ENCODE measurements at regions not wholly inside any gene's neighbourhood (a gene's known extent, or its start where the extent isn't known, plus 50 kb on each side); places are given as distances from the start of the nearest gene placed in this dataset.

DNA sequence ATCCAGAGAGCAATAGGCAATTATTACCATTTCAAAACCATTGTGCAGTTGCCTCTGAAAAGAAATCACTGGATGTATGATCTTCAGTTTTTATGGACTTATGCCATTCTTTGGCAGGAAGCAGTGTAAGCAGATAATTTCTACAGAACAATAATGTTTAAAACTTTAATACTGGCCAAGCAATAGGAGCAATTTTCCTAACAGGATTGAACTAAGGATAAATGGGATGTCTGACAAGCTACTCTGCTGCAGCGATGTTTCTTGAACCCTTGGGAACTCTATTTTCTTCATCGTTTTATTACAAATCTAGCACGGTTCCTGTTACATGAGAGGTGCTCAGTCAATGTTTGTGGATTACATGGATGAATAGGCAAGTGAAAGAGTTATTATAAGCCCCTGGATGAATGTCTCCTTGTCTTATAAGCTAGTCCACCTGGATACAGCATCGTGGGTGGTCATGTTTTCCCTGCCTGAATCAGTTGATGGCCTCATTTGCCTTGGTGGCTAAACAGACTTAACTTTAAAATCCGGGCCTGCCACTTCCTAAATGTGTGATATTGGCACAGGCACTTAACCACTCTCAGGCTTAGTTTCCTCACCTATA lies 68.2 kb upstream of the MDM1 start:
- DNase-seq (ENCODE audit: extremely low spot score), result no peak
- no peak for TF ChIP-seq PKNOX1 (IDR thresholded peaks at IDR 0.05)
- no peak for TF ChIP-seq LEF1 (IDR thresholded peaks at IDR 0.05; ENCODE audit: borderline replicate concordance)
- no peak for TF ChIP-seq ELF4 (IDR thresholded peaks at IDR 0.05)
- no peak for TF ChIP-seq SUZ12 (IDR thresholded peaks at IDR 0.05)
- no peak for TF ChIP-seq TARDBP (IDR thresholded peaks at IDR 0.05)
- TF ChIP-seq HDGF (IDR thresholded peaks at IDR 0.05; ENCODE audit: borderline replicate concordance), result no peak
- ChIA-PET POLR2A (no interaction called here), CTCF (no interaction called here)

DNA sequence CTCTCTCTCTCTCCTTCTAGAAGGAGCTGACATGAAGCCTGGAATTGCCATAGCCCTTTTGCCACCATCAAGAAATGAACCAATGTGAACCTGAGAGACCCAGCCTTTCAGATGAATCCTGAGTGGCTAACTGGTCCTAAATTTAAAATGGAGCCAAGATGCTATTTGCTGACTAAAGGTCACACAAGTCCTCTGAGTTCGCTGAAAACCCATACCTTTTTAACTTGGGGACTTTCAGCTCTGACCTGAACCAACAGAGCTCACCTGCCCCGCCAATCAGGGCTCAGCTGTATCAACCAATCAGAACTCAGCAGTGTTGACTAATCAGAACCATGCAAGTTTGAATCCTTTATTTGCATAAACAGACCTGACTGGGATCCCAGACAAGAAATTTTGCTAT lies 70.3 kb upstream of the MDM1 start:
- CTCF ChIA-PET, result interaction anchor here (1.4 kb wide), 1 partner anchor 9 kb away, joined by 3 read pairs; no protein-coding TSS in a partner anchor
- TF ChIP-seq LEF1 (IDR thresholded peaks at IDR 0.05; ENCODE audit: borderline replicate concordance) (no peak), FOXK2 (IDR thresholded peaks at IDR 0.05) (no peak), PKNOX1 (IDR thresholded peaks at IDR 0.05) (no peak), SUZ12 (IDR thresholded peaks at IDR 0.05) (no peak), TARDBP (IDR thresholded peaks at IDR 0.05) (no peak), FOXM1 (IDR thresholded peaks at IDR 0.05; ENCODE audit: borderline replicate concordance) (no peak), ZNF384 (IDR thresholded peaks at IDR 0.05) (no peak), NFRKB (IDR thresholded peaks at IDR 0.05) (no peak), ARNT (IDR thresholded peaks at IDR 0.05) (no peak), HDGF (IDR thresholded peaks at IDR 0.05; ENCODE audit: borderline replicate concordance) (no peak), L3MBTL2 (conservative IDR thresholded peaks at IDR 0.05) (no peak), BHLHE40 (IDR thresholded peaks at IDR 0.05; ENCODE audit: borderline replicate concordance) (no peak), CTBP1 (IDR thresholded peaks at IDR 0.05; ENCODE audit: borderline replicate concordance) (no peak), SP1 (IDR thresholded peaks at IDR 0.05) (no peak), FOXA1 (IDR thresholded peaks at IDR 0.05) (no peak), ELF4 (IDR thresholded peaks at IDR 0.05) (no peak)
- no peak for DNase-seq (ENCODE audit: extremely low spot score)
- POLR2A ChIA-PET, result no interaction called here

DNA sequence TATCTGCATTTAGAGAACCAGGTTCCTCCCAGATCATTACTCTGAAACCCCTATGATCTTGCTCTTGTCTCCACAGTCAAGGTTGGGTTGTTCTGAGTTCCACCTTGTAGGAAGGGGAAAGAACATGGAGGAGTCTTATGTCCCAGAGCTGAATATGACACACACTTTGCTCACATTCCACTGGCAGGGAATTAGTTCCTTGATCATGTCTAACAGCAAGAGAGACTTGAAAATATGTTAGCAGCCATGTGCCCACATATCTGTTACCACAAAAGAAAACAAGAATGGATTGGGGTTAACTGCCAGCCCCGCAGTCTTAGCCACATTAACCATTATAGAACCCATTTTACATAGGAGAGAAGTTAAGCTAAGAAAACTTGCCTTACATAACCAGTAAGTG lies 71.1 kb upstream of the MDM1 start:
- CTCF ChIA-PET, result interaction anchor here (1.4 kb wide), 1 partner anchor 10 kb away, joined by 3 read pairs; no protein-coding TSS in a partner anchor
- POLR2A ChIA-PET, result no interaction called here

GRCh38 chr12:68403711-68404110 lies 71.5 kb upstream of the MDM1 start:
- CTCF ChIA-PET, result no interaction called here
- DNase-seq (ENCODE audit: extremely low spot score), result no peak
- no peak for TF ChIP-seq BHLHE40 (IDR thresholded peaks at IDR 0.05; ENCODE audit: borderline replicate concordance)
- TF ChIP-seq NFRKB (IDR thresholded peaks at IDR 0.05), result no peak
- TF ChIP-seq SP1 (IDR thresholded peaks at IDR 0.05), result no peak
- no peak for TF ChIP-seq FOXA1 (IDR thresholded peaks at IDR 0.05)
- TF ChIP-seq FOXM1 (IDR thresholded peaks at IDR 0.05; ENCODE audit: borderline replicate concordance), result no peak
- no peak for TF ChIP-seq SUZ12 (IDR thresholded peaks at IDR 0.05)
- no peak for TF ChIP-seq FOXK2 (IDR thresholded peaks at IDR 0.05)
- no peak for TF ChIP-seq TARDBP (IDR thresholded peaks at IDR 0.05)
- TF ChIP-seq L3MBTL2 (conservative IDR thresholded peaks at IDR 0.05), result no peak
- TF ChIP-seq CTBP1 (IDR thresholded peaks at IDR 0.05; ENCODE audit: borderline replicate concordance), result no peak
- no peak for TF ChIP-seq ZNF384 (IDR thresholded peaks at IDR 0.05)
- TF ChIP-seq ELF4 (IDR thresholded peaks at IDR 0.05), result no peak
- TF ChIP-seq LEF1 (IDR thresholded peaks at IDR 0.05; ENCODE audit: borderline replicate concordance), result no peak
- no peak for TF ChIP-seq ARNT (IDR thresholded peaks at IDR 0.05)
- POLR2A ChIA-PET, result no interaction called here

More for the DNA sequence above, 71.1 kb upstream of the MDM1 start:
- no peak for DNase-seq (ENCODE audit: extremely low spot score)
- TF ChIP-seq PKNOX1 (IDR thresholded peaks at IDR 0.05) (no peak), TARDBP (IDR thresholded peaks at IDR 0.05) (no peak), L3MBTL2 (conservative IDR thresholded peaks at IDR 0.05) (no peak), FOXA1 (IDR thresholded peaks at IDR 0.05) (no peak), ELF4 (IDR thresholded peaks at IDR 0.05) (no peak), FOXK2 (IDR thresholded peaks at IDR 0.05) (no peak), ZNF384 (IDR thresholded peaks at IDR 0.05) (no peak), BHLHE40 (IDR thresholded peaks at IDR 0.05; ENCODE audit: borderline replicate concordance) (no peak), NFRKB (IDR thresholded peaks at IDR 0.05) (no peak), SP1 (IDR thresholded peaks at IDR 0.05) (no peak), LEF1 (IDR thresholded peaks at IDR 0.05; ENCODE audit: borderline replicate concordance) (no peak), ARNT (IDR thresholded peaks at IDR 0.05) (no peak), CTBP1 (IDR thresholded peaks at IDR 0.05; ENCODE audit: borderline replicate concordance) (no peak), SUZ12 (IDR thresholded peaks at IDR 0.05) (no peak), FOXM1 (IDR thresholded peaks at IDR 0.05; ENCODE audit: borderline replicate concordance) (no peak), HDGF (IDR thresholded peaks at IDR 0.05; ENCODE audit: borderline replicate concordance) (no peak)

DNA sequence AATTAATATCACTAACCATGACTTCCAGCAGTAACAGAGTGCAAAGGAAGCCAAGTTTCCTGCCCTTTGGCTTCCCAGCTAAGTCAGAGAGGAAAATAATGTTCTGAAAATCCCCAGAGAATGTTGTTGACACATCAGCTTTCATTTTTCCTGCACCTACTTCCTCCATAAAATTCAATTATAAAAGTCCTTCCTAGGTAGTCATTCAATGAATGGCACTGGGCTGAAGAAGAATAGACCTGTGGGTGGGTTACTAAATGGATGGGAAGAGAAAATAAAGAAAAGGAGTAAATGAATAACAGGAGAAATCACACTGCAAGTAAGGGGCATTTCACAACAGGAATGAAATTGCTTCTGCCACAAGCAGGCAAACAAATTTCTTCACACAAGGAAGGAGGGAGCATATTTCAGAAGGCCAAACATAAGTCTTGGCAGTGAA lies 73.2 kb upstream of the MDM1 start:
- TF ChIP-seq ARNT (IDR thresholded peaks at IDR 0.05) (no peak), BHLHE40 (IDR thresholded peaks at IDR 0.05; ENCODE audit: borderline replicate concordance) (no peak), ZNF384 (IDR thresholded peaks at IDR 0.05) (no peak), HDGF (IDR thresholded peaks at IDR 0.05; ENCODE audit: borderline replicate concordance) (no peak), SP1 (IDR thresholded peaks at IDR 0.05) (no peak)
- ChIA-PET POLR2A (no interaction called here), CTCF (no interaction called here)
- no peak for DNase-seq (ENCODE audit: extremely low spot score)

DNA sequence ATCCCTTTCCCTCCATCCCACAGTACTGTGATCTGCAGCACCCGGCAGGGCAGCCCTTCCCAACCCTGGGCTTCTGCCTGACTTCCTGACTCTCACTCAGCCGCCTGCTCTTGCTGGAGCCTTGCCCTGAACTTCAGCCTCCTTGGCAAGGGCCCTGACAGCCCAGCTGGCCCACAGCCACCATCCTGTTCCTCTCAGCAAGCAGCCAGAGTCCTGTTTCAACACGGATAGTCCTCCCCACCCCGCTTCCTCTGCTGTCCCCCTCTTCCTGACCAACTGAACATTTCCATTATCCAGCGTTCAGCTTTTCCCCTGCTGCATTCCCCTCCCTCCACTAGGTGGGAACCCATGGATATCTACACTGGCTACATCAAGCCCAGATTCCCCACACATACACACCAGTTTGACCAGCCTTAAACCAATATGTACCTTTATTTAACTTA lies 74.0 kb upstream of the MDM1 start:
- POLR2A ChIA-PET, result no interaction called here
- peak; percentile 30 for DNase-seq (ENCODE audit: extremely low spot score)
- TF ChIP-seq FOXM1 (IDR thresholded peaks at IDR 0.05; ENCODE audit: borderline replicate concordance) (no peak), ARNT (IDR thresholded peaks at IDR 0.05) (no peak), ZNF384 (IDR thresholded peaks at IDR 0.05) (no peak)
- CTCF ChIA-PET, result interaction anchor here (0.9 kb wide), 1 partner anchor 75 kb away, joined by 3 read pairs; no protein-coding TSS in a partner anchor
